Nephron (organoid): ENCODE measurements at regions not wholly inside any gene's neighbourhood (a gene's known extent, or its start where the extent isn't known, plus 50 kb on each side); places are given as distances from the start of the nearest gene placed in this dataset.

Experiments
- H3K27ac Mint-ChIP-seq, 3 experiments: 2 replicates each; pipeline ENCODE4 v1.8.0; 2020; ENCODE audit warnings: mixed read lengths in 3 of 3, mild to moderate bottlenecking in 2 of 3, moderate library complexity in 1 of 3
- H3K27me3 Mint-ChIP-seq: 2 replicates; pipeline ENCODE4 v1.8.0; 2021; ENCODE audit warnings: low read depth, mild to moderate bottlenecking, moderate library complexity, mixed read lengths
- H3K36me3 Mint-ChIP-seq: 2 replicates; pipeline ENCODE4 v1.8.0; 2020; ENCODE audit warnings: low read depth, mixed read lengths
- H3K4me1 Mint-ChIP-seq: 2 replicates; pipeline ENCODE4 v1.8.0; 2020; ENCODE audit warnings: mixed read lengths
- H3K4me3 Mint-ChIP-seq, 3 experiments: 2 replicates each; pipeline ENCODE4 v1.8.0; 2020; ENCODE audit warnings: mild to moderate bottlenecking in 3 of 3, mixed read lengths in 3 of 3, moderate library complexity in 2 of 3
- H3K9me3 Mint-ChIP-seq: 2 replicates; pipeline ENCODE4 v1.8.0; 2020; ENCODE audit warnings: mixed read lengths
- TF ChIP-seq, protein P1 (sequence below), 3 experiments: fragments of 200-600 bp; sonication (generic); IDR thresholded peaks; one replicate each; pipeline ENCODE4 v1.5.0; 2021; ENCODE audit warnings: antibody characterized with exemption in 3 of 3; ENCODE audit not compliant: unreplicated experiment in 3 of 3

- Mint-ChIP-seq H3K4me3 (no peak overlapping the region), H3K4me1 (peaks cover 13% of the 10 kb centered on the region), H3K27ac (no peak overlapping the region), H3K9me3 (no peaks in the 10 kb centered on the region), H3K36me3 (no peaks in the 10 kb centered on the region), H3K27me3 (peaks cover 10% of the 10 kb centered on the region)
- TF ChIP-seq, protein P1, sequence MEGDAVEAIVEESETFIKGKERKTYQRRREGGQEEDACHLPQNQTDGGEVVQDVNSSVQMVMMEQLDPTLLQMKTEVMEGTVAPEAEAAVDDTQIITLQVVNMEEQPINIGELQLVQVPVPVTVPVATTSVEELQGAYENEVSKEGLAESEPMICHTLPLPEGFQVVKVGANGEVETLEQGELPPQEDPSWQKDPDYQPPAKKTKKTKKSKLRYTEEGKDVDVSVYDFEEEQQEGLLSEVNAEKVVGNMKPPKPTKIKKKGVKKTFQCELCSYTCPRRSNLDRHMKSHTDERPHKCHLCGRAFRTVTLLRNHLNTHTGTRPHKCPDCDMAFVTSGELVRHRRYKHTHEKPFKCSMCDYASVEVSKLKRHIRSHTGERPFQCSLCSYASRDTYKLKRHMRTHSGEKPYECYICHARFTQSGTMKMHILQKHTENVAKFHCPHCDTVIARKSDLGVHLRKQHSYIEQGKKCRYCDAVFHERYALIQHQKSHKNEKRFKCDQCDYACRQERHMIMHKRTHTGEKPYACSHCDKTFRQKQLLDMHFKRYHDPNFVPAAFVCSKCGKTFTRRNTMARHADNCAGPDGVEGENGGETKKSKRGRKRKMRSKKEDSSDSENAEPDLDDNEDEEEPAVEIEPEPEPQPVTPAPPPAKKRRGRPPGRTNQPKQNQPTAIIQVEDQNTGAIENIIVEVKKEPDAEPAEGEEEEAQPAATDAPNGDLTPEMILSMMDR (IDR thresholded peaks at IDR 0.05; ENCODE audit: unreplicated experiment in 3 of 3), result no peak
Measured at GRCh38 chr1:232223183-232223708, 406.7 kb downstream of the SIPA1L2 start.

- H3K27me3 Mint-ChIP-seq, result peaks cover 12% of the 10 kb centered on the region
- H3K9me3 Mint-ChIP-seq, result no peaks in the 10 kb centered on the region
- no peak overlapping the region for H3K4me3 Mint-ChIP-seq
Measured at GRCh38 chr1:232222614-232223013, 407.3 kb downstream of the SIPA1L2 start.

DNA sequence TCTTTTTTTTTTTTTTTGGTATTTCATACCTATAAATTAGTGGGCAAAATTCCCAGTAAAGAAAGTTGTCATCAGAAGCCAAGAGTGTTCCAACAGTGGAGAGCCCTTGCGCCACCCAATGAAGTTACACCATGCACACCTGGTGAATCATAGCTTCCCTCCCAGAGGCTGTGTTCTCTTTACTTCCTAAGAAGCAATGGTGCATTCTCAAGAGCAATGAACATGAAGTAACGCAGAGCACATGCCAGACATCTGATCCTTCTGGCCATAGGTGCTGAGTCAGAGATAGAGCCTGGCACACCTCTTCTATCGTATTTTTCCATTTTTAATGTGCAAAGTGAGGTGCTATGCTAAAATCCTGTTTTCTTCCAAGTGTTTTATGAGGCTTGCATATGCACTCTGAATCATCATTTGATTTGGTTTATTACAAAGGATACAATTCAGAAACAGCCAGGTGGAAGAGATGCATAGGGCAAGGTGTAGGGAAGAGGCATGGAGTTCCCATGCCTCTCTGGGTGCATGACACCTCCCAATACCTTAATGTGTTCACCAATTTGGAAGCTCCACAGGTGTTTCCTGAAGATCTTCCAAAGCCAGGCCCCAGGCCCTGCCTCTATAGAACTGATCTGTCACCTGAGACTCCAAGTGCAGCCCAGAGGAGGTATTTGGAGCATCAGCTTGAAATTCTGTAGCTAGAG is 408.0 kb downstream of the SIPA1L2 start:
- Mint-ChIP-seq H3K27ac (no peak overlapping the region), H3K36me3 (no peaks in the 10 kb centered on the region), H3K4me3 (no peak overlapping the region), H3K9me3 (no peaks in the 10 kb centered on the region), H3K27me3 (peaks cover 16% of the 10 kb centered on the region), H3K4me1 (peaks cover 7% of the 10 kb centered on the region)
- TF ChIP-seq, protein P1 (IDR thresholded peaks at IDR 0.05; ENCODE audit: unreplicated experiment in 3 of 3), result no peak

More at GRCh38 chr1:232222614-232223013, 407.3 kb downstream of the SIPA1L2 start:
- no peak overlapping the region for H3K27ac Mint-ChIP-seq
- TF ChIP-seq, protein P1 (IDR thresholded peaks at IDR 0.05; ENCODE audit: unreplicated experiment in 3 of 3), result no peak
- H3K36me3 Mint-ChIP-seq, result no peaks in the 10 kb centered on the region
- H3K4me1 Mint-ChIP-seq, result peaks cover 11% of the 10 kb centered on the region

DNA sequence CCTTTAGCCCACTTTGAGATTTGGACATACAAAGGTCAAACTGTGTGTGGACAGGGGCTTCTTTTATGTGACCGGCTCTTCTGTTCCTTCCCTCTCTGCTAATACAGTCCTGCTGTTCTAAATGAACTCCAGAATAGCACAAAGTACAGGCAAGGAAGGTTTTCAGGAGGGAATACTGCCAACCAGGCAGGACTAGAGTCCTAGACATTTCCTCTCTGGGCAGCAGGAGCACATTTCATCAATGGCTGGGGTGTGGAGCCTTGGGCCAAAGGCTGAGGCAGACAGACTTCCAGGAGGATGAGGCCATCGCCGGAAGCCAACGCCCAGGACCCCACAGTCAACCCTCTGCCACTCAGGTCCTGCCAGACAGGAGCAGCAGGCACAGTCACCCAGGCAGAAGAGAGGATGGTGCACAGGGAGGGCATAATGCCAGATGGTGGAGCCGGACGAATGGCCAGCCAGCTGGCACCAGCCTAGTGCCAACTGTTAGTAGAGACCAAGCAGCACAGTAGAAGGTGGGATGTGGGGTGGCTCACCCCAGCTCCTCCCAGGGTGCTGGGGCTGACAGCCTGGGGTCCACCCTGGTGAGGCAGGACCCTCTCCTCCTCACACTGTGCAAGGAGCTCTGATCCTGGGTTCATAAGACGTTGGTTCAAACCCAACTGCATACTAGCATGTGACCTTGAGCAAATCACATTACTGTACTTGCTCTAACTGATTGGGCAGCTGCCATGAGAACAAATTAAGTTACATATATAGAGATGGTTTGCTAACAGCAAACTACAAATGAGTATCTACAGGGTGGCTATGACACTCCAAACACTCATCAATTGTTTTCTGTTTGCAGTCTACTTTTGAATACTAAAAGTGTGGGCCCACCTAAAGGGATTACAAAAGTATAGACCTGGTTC is 410.7 kb downstream of the SIPA1L2 start:
- peaks cover 7% of the 10 kb centered on the region for H3K27me3 Mint-ChIP-seq
- no peaks in the 10 kb centered on the region for H3K36me3 Mint-ChIP-seq
- H3K4me3 Mint-ChIP-seq, result no peak overlapping the region
- H3K9me3 Mint-ChIP-seq, result no peaks in the 10 kb centered on the region
- no peaks in the 10 kb centered on the region for H3K4me1 Mint-ChIP-seq
- TF ChIP-seq, protein P1 (IDR thresholded peaks at IDR 0.05; ENCODE audit: unreplicated experiment in 3 of 3), result no peak
- no peak overlapping the region for H3K27ac Mint-ChIP-seq

GRCh38 chr1:232213928-232214327 is 416.0 kb downstream of the SIPA1L2 start:
- TF ChIP-seq, protein P1 (IDR thresholded peaks at IDR 0.05; ENCODE audit: unreplicated experiment in 3 of 3), result no peak
- H3K4me1 Mint-ChIP-seq, result peaks cover 4% of the 10 kb centered on the region
- H3K4me3 Mint-ChIP-seq, result no peak overlapping the region
- no peak overlapping the region for H3K27ac Mint-ChIP-seq
- H3K27me3 Mint-ChIP-seq, result peaks cover 10% of the 10 kb centered on the region
- no peaks in the 10 kb centered on the region for H3K36me3 Mint-ChIP-seq
- H3K9me3 Mint-ChIP-seq, result no peaks in the 10 kb centered on the region
